GM19452 (cell line): ENCODE measurements at regions not wholly inside any gene's neighbourhood (a gene's known extent, or its start where the extent isn't known, plus 50 kb on each side); places are given as distances from the start of the nearest gene placed in this dataset.

Experiments used
- ATAC-seq: cut with Tn5 transposase; IDR thresholded peaks from one replicate; pipeline ENCODE4 v1.9.1; 2021; ENCODE audit not compliant: unreplicated experiment

DNA sequence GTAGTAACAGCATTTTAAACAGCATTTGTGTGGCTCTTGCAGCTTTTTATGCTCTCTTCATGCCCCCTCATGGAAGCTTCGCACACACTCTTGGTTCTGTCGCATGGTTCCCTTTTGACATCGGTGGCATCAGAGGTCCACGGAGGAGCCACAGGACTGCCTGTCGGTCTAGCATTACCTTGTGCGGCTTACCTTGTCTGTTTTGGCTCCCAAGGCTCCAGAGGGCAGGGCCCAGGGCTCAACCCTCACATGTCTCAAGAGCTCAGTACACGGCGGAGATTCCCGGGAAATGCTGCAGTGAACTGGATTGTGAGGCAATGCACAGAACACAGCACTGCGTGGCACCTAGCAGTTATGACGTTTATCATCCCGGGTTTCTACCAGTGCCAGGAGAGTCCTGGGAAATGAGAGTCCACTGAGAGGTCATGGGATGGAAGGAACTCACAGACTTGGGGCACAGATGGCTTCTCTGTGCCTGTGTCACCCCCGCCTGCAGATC, 1015.8 kb downstream of the TBC1D22A start:
- no peak for ATAC-seq

GRCh38 chr22:47777426-47777825, 1015.0 kb downstream of the TBC1D22A start:
- no peak for ATAC-seq

DNA sequence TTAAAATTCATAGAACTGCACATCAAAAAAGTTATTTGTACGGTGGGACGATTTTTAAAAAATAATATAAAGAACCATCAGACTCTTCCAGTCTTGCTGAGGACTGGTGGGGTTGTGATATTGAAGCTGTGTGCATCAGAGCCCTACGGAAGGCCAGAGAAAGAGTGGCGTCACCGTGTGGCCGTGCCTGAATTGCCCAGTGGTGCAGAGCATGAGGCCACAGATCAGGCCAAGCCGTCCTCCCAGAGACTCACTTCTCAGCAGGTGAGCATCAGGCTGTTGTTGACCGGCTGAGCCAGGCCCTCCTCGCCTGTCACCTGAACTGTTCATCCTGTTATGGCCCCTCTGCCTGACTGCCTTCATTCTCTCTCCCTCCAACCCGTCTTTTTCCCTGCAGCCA, 1013.9 kb downstream of the TBC1D22A start:
- no peak for ATAC-seq

GRCh38 chr22:47775686-47776085, 1013.2 kb downstream of the TBC1D22A start:
- ATAC-seq, result no peak

GRCh38 chr22:47775191-47775590, 1012.7 kb downstream of the TBC1D22A start:
- ATAC-seq, result no peak

GRCh38 chr22:47773635-47774034, 1011.2 kb downstream of the TBC1D22A start:
- no peak for ATAC-seq

- no peak for ATAC-seq
These were observed 1010.4 kb downstream of the TBC1D22A start for GRCh38 chr22:47772864-47773263.

DNA sequence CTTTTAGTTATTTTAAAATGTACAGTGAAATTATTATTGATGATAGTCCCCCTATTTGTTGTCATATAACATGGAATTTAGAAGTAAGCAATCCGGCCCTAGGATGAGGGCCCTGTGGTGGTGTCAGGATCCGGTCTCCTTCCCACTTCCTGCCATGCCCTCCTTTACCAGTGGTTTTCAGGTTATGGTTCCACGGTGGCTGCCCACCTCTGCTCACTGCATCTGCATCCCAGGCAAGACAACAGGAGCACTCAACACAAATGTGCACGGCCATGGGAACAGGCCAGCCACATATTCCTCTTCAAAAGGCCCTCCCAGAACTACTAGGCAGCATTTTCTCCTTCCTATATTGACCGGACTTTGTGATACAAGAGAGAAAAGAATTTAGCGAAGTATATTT, 1007.2 kb downstream of the TBC1D22A start:
- ATAC-seq, result no peak

DNA sequence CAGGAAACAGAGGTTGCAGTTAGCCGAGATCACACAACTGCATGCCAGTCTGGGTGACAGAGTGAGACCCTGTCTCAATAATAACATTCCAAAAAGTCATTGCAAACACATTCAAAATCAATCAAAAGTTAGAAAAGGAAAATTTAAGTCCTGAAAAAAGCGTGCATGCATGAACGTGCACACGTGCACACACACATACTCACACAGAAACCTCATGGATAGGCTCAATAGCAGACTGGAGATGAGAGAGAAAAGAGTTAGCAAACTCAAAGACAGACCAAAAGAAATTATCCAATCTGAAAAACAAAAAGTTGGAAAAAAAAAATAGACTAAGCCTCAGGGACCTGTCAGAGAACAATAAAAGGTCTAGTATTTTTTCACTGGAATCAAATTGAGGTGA, 1005.6 kb downstream of the TBC1D22A start:
- ATAC-seq, result no peak

- no peak for ATAC-seq
These were observed 1005.0 kb downstream of the TBC1D22A start for GRCh38 chr22:47767403-47767802.

- ATAC-seq, result no peak
These were observed 1003.3 kb downstream of the TBC1D22A start for GRCh38 chr22:47765757-47766156.

- ATAC-seq, result no peak
These were observed 999.7 kb downstream of the TBC1D22A start for GRCh38 chr22:47762141-47762540.

- ATAC-seq, result no peak
These were observed 997.5 kb downstream of the TBC1D22A start for GRCh38 chr22:47759909-47760308.

DNA sequence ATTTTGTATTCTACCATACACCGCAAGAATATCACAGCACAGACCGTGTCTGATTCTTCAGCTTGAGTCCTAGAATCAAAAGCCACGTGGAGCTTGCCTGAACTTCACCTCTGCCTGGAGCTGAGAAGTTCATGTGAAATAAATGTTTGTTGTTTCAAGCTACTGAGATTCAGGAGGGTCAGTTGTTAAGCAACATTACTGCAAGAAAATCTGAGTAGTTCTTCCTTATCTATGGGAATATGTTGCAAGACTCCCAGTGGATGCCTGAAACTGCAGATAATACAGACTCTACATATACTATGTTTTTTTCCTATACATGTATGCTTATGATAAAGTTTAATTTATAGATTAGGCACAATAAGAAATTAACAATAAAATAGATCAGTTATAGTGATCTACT, 995.3 kb downstream of the TBC1D22A start:
- no peak for ATAC-seq

DNA sequence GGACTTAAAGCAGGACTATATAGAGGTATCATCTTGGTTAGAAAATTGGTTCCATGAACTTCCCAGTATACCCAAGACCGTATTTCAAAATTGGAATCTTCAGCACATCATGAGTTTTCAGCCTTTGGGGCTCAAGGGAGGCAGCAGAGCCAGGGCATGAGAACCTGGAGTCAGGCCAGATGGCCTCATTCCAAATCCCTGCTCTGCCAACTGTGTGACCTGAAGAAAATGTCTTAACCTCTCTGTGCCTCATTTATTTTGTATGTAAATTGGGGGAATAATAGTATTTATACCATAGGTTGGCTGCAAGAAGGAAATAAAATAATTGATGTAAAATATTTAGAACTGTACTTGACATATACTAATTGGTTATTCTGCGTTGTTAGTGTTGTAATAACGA, 987.6 kb downstream of the TBC1D22A start:
- ATAC-seq, result no peak

DNA sequence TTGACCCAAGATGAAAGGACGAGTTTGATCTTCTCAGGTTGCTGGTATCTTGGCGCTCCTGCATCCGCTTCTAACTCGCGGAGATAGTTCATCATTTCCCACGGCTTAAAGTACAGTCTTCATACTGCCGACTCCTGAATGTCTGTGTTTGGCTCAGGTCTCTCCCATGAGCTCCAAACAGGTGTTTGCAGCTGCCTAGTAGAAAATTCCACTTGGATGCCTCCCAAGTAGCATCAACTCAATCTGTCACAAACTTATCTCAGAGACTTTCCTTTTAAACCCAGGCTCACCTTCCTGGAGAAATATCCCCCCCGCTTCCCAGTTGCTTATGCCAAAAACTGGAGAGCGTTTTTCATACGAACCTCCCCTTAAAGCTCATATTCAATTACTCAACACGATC, 986.5 kb downstream of the TBC1D22A start:
- ATAC-seq, result no peak

DNA sequence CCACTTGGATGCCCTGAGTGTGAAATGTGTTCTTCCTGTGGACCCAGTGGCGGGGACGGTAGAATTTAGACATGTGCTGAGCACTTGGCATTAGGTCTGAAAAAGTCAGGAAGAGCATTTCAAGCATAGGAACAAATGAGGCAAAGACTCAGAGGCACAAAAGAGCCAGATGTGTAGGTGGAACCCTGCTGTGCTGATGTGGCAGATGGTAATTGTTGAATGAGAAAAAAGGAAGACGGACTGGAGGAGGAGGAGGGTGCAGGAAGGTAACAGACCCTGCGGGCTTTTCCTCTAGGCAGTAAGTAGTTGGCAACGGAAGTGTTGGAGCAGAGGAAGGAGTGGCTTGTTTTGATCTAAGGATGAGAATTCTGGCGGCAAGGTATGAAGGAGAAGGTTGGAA, 985.8 kb downstream of the TBC1D22A start:
- no peak for ATAC-seq

DNA sequence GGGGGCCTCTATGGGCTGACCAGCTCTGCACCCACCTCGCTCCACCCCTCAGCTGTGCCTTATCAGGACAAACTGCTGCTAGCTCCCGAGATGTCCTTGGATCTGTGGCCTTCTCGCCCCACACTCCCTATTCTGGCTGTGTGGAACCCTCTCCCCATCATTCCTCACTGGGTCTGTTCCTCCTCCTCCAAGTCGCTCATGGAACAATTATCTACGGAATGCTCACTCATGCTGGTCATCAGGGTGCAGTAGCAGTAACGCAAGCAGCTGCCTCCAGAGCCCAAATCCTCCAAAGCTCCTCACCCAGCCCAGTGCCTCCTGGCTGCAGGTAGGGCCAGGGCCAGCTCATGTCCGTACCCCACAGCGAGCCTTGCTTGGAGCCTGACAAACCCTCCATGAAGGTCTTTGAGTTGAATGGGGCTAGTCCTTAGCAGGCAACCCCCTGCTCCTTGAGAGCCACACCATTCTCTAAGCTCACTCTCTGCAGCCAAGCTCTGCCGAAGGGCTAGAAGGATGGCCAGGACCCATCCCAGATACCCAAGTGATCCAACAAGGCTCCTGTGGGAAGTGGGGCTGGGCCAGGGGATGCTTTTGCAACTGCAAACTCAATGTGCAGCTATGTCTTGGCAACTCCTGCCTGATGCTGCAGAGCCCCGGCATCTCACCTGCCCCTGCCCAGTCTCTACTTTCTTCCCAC, 977.8 kb downstream of the TBC1D22A start:
- no peak for ATAC-seq

DNA sequence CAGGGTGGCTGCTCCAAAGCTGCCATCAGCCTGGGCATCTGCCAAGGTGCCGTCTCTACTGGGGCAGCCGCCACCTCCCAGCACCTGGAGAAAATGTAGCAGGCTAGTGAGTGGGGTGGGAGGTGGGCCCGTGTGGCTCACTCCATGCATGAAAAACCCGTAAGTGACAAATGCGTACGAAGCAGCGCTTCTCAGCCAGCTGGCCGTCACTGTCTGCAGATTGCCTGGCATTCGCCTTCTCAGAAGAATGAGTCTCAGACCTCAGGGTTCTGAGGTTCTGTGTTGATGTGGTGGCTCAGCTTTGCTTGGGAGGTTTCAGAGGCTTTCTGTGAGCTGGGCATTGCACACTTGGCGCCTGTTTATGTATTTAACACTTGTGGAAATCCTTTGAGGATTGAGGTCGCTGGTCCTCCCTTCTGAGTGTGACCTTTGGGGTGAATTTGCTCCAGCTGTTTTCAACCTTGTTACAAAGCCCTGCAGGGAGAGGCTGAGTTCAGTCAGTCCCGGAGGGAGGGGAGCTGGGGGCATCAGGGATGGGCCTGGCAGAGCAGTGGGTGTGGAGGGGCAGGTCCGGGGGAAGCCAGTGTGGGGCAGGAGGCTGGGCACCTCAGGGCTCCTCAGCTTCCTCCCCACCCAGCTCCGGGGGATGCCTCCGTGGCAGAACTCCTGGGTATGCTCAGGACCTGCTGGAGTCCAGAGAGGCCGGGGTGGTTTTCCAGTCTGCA, 977.0 kb downstream of the TBC1D22A start:
- no peak for ATAC-seq

- no peak for ATAC-seq
These were observed 976.1 kb downstream of the TBC1D22A start for GRCh38 chr22:47738472-47739013.

- no peak for ATAC-seq
These were observed 974.0 kb downstream of the TBC1D22A start for GRCh38 chr22:47736186-47737034.
